ENCODE measurements at regions not wholly inside any gene's neighbourhood (a gene's known extent, or its start where the extent isn't known, plus 50 kb on each side); places are given as distances from the start of the nearest gene placed in this dataset.

DNA sequence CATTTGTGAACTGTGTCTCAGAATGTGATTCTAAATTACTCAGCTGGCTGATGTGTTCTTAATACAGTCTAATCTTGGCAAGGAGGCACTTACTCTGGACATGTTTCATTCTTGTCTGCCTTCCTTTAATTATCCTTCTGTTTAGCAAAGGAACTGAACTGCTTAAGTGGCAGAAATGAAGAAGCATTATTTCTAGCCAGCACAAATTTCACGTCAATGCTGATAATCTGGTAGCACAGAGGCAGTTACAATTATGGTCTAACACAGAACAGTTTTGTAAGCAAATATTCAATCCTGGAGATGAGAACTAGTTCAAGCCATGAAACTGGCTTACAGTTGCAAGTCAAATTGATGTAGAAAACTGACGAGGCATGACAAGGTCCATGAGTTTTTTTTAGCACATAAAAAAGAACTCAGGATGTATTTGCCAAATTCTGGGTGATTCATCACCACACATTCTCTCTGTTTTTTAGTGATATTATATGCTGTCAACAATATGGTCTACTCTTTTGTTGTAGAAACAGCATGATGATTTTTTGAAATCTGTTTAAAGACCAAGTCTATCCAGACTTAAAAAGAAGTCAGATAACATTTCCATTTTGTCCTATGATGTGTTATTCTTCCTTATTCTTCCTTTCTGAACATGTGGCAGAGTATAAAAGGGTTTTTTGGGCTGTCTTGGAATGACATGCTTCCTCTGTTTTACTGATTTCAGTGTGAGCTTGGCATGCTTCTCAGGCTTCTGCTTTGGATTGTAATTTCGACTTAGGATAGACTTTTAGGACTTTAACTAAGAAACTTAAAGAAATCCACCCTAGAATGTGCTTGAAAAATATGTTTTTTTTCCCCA is 154.8 kb downstream of the DNAJB9 start:
- no peaks in the 10 kb centered on the region for H3K9me3 Mint-ChIP-seq
- H3K4me1 Mint-ChIP-seq = no peaks in the 10 kb centered on the region
- H3K27me3 Mint-ChIP-seq = no peaks in the 10 kb centered on the region
- no peaks in the 10 kb centered on the region for H3K36me3 Mint-ChIP-seq
- CTCF ChIA-PET = no interaction called here
- no peak overlapping the region for H3K27ac Mint-ChIP-seq
- no peak overlapping the region for H3K4me3 Mint-ChIP-seq
- DNase-seq = no peak

DNA sequence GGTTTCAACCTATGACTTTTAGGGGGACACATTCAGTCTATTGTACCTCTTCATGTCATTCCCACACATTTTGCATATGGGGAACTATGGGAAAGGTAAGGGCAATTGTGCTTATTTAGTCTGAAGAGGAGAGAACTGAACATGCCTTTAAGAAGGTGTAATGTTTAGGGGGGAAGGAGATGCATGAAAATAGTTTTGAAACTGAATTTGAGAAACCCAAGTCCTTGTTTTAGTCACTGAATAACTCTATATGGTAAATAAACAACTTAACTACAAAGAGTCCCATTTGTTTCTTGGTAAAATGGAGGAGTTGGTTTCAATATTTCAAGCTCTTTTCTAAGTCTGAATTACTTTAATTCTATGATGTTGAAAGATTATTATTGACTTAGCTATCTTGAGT is 166.1 kb downstream of the DNAJB9 start:
- Mint-ChIP-seq H3K9me3 (no peaks in the 10 kb centered on the region), H3K27ac (no peak overlapping the region), H3K27me3 (no peaks in the 10 kb centered on the region), H3K4me1 (no peaks in the 10 kb centered on the region), H3K36me3 (no peaks in the 10 kb centered on the region), H3K4me3 (no peak overlapping the region)
- DNase-seq = no peak
- CTCF ChIA-PET = no interaction called here

DNA sequence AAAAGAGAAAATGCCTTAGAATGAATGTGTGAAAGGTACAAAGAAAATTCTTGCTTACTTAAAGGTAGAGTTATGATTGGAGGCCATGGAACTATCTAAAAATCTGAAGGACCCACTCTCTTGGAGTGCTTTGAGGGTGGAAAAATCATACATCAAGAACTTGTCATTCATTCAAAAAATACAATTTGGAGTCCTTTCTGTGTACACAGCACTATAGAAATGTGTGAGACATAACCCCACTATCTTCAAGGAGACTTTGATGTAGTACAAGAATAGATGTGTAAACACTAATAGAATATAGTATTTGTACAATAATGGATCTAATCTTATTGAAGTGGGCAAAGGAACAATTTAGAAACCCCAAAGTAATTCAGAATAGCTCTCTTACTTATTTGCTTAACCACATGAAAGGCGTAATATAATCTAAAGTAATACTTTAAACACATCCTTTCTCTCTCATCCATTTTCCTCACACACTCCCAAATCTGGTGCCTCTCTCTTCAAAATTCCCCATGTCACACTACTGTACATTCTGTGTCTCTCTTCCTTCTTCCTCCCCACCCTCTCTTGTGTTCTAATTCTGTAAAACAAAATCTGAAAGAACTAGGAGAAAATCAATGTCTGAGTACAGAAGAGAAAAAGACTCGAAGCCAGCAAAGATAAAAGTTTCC is 166.7 kb downstream of the DNAJB9 start:
- H3K27me3 Mint-ChIP-seq = no peaks in the 10 kb centered on the region
- no peaks in the 10 kb centered on the region for H3K9me3 Mint-ChIP-seq
- no peaks in the 10 kb centered on the region for H3K4me1 Mint-ChIP-seq
- H3K36me3 Mint-ChIP-seq = no peaks in the 10 kb centered on the region
- H3K27ac Mint-ChIP-seq = no peak overlapping the region
- CTCF ChIA-PET = no interaction called here
- no peak for DNase-seq
- H3K4me3 Mint-ChIP-seq = no peak overlapping the region

DNA sequence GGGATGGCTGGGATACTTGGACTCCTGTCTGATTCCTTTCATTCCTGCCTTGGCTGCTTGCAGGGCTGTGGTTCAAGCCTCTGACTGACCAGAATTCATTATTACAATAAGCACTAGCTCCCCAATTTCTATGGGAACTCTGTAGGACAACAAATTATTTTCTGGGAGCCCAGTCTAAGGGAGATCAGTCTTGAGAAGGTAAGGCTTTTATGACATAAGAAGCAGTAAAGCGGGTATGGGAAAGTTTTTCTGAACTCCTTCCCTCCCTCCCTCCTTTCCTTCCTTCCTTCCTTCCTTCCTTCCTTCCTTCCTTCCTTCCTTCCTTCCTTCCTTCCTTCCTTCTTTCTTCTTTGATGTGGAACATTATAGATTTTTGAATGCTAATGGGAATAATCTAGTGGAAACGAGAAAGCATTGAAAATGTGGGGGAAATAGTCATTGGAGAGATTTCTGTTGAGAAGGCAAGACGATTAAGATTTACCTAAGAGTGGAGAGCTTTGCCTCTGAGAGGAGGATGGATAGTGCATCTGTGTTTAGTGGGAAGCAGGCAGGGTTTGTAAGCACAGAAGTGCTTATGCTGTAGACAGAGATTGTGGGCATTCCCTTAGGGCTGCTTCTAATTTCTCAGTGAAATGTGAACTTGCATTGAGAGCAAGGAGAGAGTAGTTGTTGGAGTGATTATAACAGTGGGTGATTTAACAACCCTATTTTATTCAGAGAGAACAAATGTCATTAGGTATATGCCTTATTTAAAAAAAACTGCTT is 201.5 kb downstream of the DNAJB9 start:
- H3K4me3 Mint-ChIP-seq = no peak overlapping the region
- no peaks in the 10 kb centered on the region for H3K36me3 Mint-ChIP-seq
- H3K4me1 Mint-ChIP-seq = no peaks in the 10 kb centered on the region
- DNase-seq = no peak
- H3K27me3 Mint-ChIP-seq = no peaks in the 10 kb centered on the region
- no peaks in the 10 kb centered on the region for H3K9me3 Mint-ChIP-seq
- no peak overlapping the region for H3K27ac Mint-ChIP-seq
- CTCF ChIA-PET = no interaction called here

DNA sequence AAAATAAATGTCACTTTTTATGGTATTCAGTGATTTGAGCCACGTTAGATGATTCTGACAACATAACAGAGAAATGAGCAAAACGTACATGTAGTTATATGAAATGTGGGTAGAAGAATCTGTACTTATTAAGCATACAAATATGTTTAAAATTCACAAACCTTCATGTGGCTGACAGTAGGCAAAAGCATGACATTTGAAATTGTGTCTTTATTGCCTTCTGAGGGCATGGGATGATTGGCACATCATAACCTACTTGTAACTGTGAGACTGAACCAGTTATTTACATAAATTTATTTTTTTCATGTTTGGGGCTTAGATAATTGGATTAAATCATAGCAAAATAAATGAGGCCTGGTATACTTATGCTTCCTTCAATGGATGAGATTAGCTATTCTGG is 202.2 kb downstream of the DNAJB9 start:
- H3K9me3 Mint-ChIP-seq = no peaks in the 10 kb centered on the region
- no peaks in the 10 kb centered on the region for H3K36me3 Mint-ChIP-seq

DNA sequence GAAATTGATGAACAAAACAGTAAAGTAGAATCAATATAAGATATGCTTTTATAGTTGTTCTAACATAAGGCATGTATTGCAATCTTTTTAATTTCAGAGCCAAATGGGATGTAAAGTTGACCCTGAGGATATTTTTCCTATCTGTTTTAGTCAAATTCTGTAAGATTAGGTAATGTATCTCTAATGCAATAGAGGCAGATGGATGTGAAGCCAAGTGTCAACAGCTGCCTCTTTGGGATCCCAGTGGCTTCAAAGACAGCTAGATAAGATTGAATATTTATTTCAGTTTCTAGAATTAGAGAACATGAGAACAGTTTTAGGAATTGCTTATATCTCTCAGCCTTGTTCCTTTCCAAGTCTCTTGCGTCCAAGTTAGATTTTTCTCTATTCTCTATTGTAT is 208.3 kb downstream of the DNAJB9 start:
- CTCF ChIA-PET = no interaction called here
- Mint-ChIP-seq H3K4me1 (no peaks in the 10 kb centered on the region), H3K9me3 (no peaks in the 10 kb centered on the region), H3K4me3 (no peak overlapping the region), H3K27me3 (no peaks in the 10 kb centered on the region), H3K36me3 (no peaks in the 10 kb centered on the region), H3K27ac (no peak overlapping the region)
- DNase-seq = no peak

More for the DNA sequence above, 202.2 kb downstream of the DNAJB9 start:
- Mint-ChIP-seq H3K4me3 (no peak overlapping the region), H3K27me3 (no peaks in the 10 kb centered on the region), H3K27ac (no peak overlapping the region), H3K4me1 (no peaks in the 10 kb centered on the region)
- CTCF ChIA-PET = no interaction called here
- DNase-seq = no peak

DNA sequence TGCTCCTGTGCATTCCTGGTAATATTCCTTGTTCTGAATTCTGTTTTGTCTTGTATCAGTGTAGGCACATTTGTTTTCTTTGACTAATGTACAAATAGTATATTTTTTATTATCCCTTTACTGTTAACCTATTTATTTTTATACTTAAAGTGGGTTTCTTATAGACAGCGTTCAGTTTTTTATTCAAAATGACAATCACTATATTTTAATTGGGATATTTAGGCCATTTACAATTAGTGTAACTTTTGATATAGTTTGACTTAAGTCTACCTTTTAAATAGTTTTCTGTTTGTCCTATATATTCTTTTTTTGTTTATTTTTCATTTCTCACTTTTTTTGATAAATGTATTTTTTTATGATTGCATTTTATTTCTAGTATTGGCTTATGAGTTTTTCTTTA is 219.8 kb downstream of the DNAJB9 start:
- no peaks in the 10 kb centered on the region for H3K27me3 Mint-ChIP-seq
- no peak for DNase-seq

DNA sequence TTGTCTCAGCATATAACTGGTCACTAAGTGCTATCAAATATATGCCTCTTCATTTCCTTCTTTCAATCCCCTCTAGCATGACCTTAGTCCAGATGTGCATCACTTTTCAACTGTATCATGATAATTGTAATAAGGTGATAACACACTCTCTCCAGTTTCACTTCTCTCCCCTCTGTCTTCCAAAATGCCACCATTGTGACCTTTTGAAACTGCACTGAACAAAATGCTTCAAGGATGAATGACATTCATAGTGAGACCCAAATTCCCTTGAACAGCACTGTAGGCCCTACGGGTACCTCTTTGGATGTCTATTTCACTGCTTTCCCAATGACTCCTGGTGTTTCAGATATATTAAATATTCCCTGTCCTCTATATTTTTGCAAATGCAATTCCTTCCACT is 224.8 kb downstream of the DNAJB9 start:
- H3K27me3 Mint-ChIP-seq = no peaks in the 10 kb centered on the region
- no peaks in the 10 kb centered on the region for H3K36me3 Mint-ChIP-seq
- no peaks in the 10 kb centered on the region for H3K4me1 Mint-ChIP-seq
- no peak overlapping the region for H3K4me3 Mint-ChIP-seq
- peaks cover 3% of the 10 kb centered on the region for H3K9me3 Mint-ChIP-seq
- CTCF ChIA-PET = no interaction called here
- H3K27ac Mint-ChIP-seq = no peak overlapping the region
- no peak for DNase-seq

More for the DNA sequence above, 219.8 kb downstream of the DNAJB9 start:
- Mint-ChIP-seq H3K9me3 (peaks cover 3% of the 10 kb centered on the region), H3K27ac (no peak overlapping the region), H3K4me1 (no peaks in the 10 kb centered on the region), H3K4me3 (no peak overlapping the region), H3K36me3 (no peaks in the 10 kb centered on the region)
- CTCF ChIA-PET = no interaction called here

DNA sequence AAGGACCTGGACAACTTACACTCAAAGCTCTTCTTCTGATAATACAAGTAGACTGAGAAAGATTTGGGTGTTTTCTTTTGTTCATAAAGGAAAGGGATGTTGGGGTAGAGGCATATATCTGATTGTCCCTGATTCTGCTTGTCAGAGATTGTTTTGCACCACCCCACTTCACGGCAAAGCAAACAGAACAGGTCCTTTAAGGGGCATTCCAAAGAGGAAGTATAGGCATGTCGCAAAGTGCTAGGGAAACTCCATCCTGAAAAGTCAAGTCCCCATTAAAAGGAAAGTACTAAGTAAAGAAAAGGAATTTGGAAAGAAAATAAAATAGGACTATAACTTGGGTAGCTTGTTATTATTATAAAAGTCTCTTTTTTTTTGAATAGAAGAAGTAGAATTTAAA is 233.0 kb downstream of the DNAJB9 start:
- CTCF ChIA-PET = interaction anchor here (0.5 kb wide), 1 partner anchor 50 kb away, joined by 3 read pairs; no protein-coding TSS in a partner anchor
- Mint-ChIP-seq H3K9me3 (no peaks in the 10 kb centered on the region), H3K36me3 (no peaks in the 10 kb centered on the region), H3K27me3 (no peaks in the 10 kb centered on the region), H3K4me3 (no peak overlapping the region), H3K4me1 (no peaks in the 10 kb centered on the region), H3K27ac (no peak overlapping the region)
- no peak for DNase-seq

DNA sequence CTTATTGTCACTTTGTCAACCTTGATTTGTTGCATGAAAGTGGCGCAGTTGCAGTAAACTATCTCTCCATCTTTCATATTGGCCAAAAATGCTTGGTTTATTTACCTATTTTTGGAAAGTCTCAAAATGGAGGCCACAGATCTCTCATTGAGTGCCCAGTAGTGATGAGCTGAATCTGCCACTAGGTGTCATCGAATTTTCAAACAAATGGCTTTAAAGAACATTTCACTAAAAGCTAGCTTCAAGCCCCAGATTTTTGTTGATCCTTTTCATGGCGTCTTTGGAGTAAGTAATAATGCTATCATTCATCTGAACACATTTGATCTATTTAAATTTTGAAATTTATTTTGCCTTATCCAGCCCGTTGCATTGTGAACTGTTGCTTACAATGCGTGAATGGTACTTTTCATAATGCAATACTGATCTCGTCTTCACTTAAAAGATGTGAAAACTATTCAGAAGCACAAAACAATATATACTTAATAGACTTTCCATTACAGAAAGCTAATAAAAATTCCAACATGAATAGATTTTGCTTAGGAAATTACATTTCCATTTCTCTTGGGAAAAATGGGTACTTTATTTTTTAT is 236.2 kb downstream of the DNAJB9 start:
- Mint-ChIP-seq H3K27ac (no peak overlapping the region), H3K36me3 (no peaks in the 10 kb centered on the region), H3K9me3 (no peaks in the 10 kb centered on the region), H3K4me1 (no peaks in the 10 kb centered on the region), H3K4me3 (no peak overlapping the region), H3K27me3 (no peaks in the 10 kb centered on the region)
- DNase-seq = no peak
- CTCF ChIA-PET = no interaction called here

DNA sequence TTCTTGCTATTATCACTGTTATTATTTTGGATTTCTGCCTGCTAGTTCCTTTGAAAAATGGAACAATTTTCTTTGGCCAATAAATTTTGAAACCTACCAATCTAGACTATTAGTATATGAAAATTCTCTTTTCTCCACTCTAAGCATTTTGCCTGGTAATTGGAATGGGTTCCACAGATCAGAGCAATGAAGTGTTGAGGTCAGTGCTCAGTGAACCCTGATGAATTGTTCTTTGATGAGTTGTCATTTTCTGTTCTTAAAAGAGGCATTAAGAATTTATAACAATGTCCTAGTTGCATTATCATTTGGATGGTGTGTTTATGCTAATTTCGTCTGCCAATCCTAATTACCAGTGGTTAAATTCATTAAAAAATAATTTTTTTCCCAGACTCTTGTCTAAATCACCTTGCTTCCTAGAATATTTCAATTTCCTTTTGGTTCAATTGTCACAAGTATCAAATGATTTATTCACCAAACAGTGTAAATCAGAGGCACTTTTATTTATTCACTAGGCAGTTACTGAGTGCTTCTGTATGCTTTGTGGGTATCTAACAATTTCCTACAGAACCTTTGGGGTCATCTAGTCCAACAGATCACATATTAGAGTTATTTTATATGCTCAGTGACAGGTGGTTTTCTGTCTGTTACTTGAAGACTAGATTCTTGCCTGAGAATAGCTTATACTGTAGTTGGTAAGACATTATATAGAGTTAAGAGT is 239.0 kb downstream of the DNAJB9 start:
- Mint-ChIP-seq H3K27ac (no peak overlapping the region), H3K36me3 (no peaks in the 10 kb centered on the region), H3K9me3 (no peaks in the 10 kb centered on the region), H3K4me1 (no peaks in the 10 kb centered on the region), H3K4me3 (no peak overlapping the region), H3K27me3 (no peaks in the 10 kb centered on the region)
- CTCF ChIA-PET = no interaction called here
- no peak for DNase-seq

DNA sequence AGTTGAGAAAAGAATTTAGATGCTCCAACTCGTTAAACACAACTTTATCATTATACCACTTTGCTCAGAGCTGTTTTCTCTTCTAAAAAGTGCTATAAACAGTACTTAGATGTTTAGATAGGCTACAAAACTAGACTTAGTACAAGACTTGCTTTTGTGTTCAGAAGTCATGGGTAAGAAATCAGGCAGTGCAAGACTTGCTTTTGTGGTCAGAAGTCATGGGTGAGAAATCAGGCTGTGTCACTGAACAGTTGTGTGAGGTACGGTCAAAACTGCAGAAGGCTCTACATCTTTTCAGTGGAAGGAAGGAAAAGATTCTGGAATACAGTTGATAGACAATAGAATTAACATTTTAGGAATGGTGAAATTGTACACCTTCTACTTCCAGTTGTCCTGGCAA is 239.7 kb downstream of the DNAJB9 start:
- Mint-ChIP-seq H3K36me3 (no peaks in the 10 kb centered on the region), H3K9me3 (no peaks in the 10 kb centered on the region), H3K4me1 (no peaks in the 10 kb centered on the region), H3K27me3 (no peaks in the 10 kb centered on the region), H3K4me3 (no peak overlapping the region), H3K27ac (no peak overlapping the region)
- CTCF ChIA-PET = no interaction called here
- no peak for DNase-seq

DNA sequence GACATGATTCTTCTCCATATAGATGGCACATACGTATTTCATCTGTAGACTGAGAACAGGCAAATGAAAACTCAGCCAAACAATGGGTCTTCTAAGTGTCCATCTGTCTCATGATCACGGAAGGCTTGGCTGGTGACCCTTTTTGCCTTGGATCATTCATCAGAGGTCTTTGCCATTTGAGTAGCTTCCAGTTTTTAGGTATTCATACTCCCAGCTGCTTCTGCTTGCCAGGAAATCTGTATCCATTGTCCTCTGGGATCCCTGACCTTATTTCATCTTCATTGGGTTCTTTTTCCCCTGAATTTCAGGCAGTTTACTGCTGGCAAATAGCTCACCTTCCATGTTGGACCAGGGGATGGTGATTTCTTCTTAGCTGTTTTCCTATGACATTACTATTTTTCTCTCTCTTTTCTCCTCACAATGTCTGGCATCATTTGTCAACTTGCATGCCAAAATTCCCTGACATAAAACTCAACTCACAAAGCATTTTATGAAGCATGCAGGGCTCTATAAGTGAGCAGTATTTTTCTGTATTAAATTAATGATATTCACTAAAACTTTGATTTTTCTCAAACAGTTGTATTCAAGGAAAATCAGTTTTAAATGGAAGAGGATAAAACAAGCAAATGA is 241.2 kb downstream of the DNAJB9 start:
- CTCF ChIA-PET = no interaction called here
- no peaks in the 10 kb centered on the region for H3K36me3 Mint-ChIP-seq
- no peaks in the 10 kb centered on the region for H3K9me3 Mint-ChIP-seq
- H3K27me3 Mint-ChIP-seq = no peaks in the 10 kb centered on the region
- DNase-seq = no peak
- H3K4me3 Mint-ChIP-seq = no peak overlapping the region
- no peaks in the 10 kb centered on the region for H3K4me1 Mint-ChIP-seq
- H3K27ac Mint-ChIP-seq = no peak overlapping the region

All from activated naive CD4-positive, alpha-beta T cell treated with anti-CD3 and anti-CD28 coated beads, Interleukin-2, amount 10 ng/mL, durations not matched to agents 7 days and 5 days (primary cell).